Gastrocnemius medialis (tissue), 4 donors: ENCODE measurements at regions not wholly inside any gene's neighbourhood (a gene's known extent, or its start where the extent isn't known, plus 50 kb on each side); places are given as distances from the start of the nearest gene placed in this dataset.

Source experiments
- ATAC-seq, 2 donors: fragments of 150-250 bp; one replicate each; pipeline ENCODE4 v1.9.1; 2016
- DNase-seq, 2 donors: peaks; one replicate each; pipeline ENCODE4 v3.0.0-alpha.2; 2019
- H3K27ac ChIP-seq, 4 donors: fragments of 200-600 bp; sonication (generic); 1 replicate in 1 of 4; 2 replicates in 3 of 4; pipeline ENCODE4 v1.5.1; 2016 to 2018; ENCODE audit warnings: mild to moderate bottlenecking in 2 of 4, moderate library complexity in 1 of 4
- H3K27me3 ChIP-seq, 3 donors: fragments of 200-600 bp; sonication (generic) in 2 of 3; 1 replicate in 1 of 3; 2 replicates in 2 of 3; pipeline versions ENCODE4 v1.5.1 to v1.6.0; 2016 to 2019; ENCODE audit warnings: mild to moderate bottlenecking in 1 of 3, moderate library complexity in 1 of 3
- H3K36me3 ChIP-seq, 2 donors: fragments of 200-600 bp; sonication (generic) in 1 of 2; one replicate each; pipeline ENCODE4 v1.5.1; 2017 to 2018
- H3K4me1 ChIP-seq, 2 donors: fragments of 200-600 bp; sonication (generic) in 1 of 2; one replicate each; pipeline ENCODE4 v1.5.1; 2016 to 2017; ENCODE audit warnings: mild to moderate bottlenecking in 2 of 2
- H3K4me3 ChIP-seq, 4 donors: fragments of 200-600 bp; sonication (generic) in 3 of 4; 1 replicate in 1 of 4; 2 replicates in 3 of 4; pipeline ENCODE4 v1.5.1; 2016 to 2019; ENCODE audit warnings: mild to moderate bottlenecking in 2 of 4
- H3K9me3 ChIP-seq, 3 donors: fragments of 200-600 bp; sonication (generic) in 2 of 3; 1 replicate in 1 of 3; 2 replicates in 2 of 3; pipeline ENCODE4 v1.5.1; 2016 to 2019
- CTCF ChIP-seq, 5 experiments: fragments of 450-650 bp in 3 of 5; fragments of 200-600 bp in 2 of 5; sonication (generic) in 2 of 5; IDR thresholded peaks in 4 of 5; conservative IDR thresholded peaks in 1 of 5; 1 replicate in 4 of 5; 2 replicates in 1 of 5; pipeline ENCODE4 v1.5.1; 2016 to 2019; ENCODE audit warnings: antibody characterized with exemption in 5 of 5, mild to moderate bottlenecking in 3 of 5, moderate library complexity in 3 of 5
- POLR2A ChIP-seq, 2 donors: fragments of 450-650 bp; IDR thresholded peaks; one replicate each; pipeline ENCODE4 v1.6.1; 2017; ENCODE audit warnings: antibody characterized with exemption in 2 of 2, mild to moderate bottlenecking in 2 of 2, moderate library complexity in 2 of 2
- in situ Hi-C, 4 donors: fragments of 200-750 bp; cut with MboI; loops; one replicate each; pipeline versions ENCODE4 v1.15.0 to v1.8.0; 2017; ENCODE audit warnings: low sequenced_read_pairs in 4 of 4
- intact Hi-C: fragments of 100-400 bp; cut with DNase I; formaldehyde crosslinking; loops from one replicate; pipeline ENCODE4 v1.15.1; 2023; ENCODE audit warnings: low total_unique reads

- DNase-seq (no peak), ATAC-seq (no peak)
- TF ChIP-seq POLR2A (IDR thresholded peaks at IDR 0.05) (no peak), CTCF (IDR thresholded peaks at IDR 0.05 in 4 of 5, conservative IDR thresholded peaks at IDR 0.05 in 1 of 5) (no peak)
- in situ Hi-C loops (no loop called here), intact Hi-C loops (no loop called here)
- Histone ChIP-seq H3K27me3 (no peaks in the 10 kb centered on the region), H3K9me3 (no peaks in the 10 kb centered on the region), H3K36me3 (no peaks in the 10 kb centered on the region), H3K4me3 (no peak overlapping the region), H3K27ac (no peak overlapping the region), H3K4me1 (peaks cover under 1 to 7% of the 10 kb centered on the region in 2 donors)
Measured at GRCh38 chr2:217069263-217070042, 209.6 kb upstream of the TNP1 start.

- in situ Hi-C loops = no loop called here
- intact Hi-C loops = no loop called here
Measured at GRCh38 chr2:217068677-217069250, 208.9 kb upstream of the TNP1 start.

GRCh38 chr2:217067787-217068186 lies 207.9 kb upstream of the TNP1 start:
- ATAC-seq (no peak), DNase-seq (no peak)
- H3K27me3 ChIP-seq = no peaks in the 10 kb centered on the region
- no peak overlapping the region for H3K27ac ChIP-seq
- H3K4me3 ChIP-seq = no peak overlapping the region
- in situ Hi-C loops (no loop called here), intact Hi-C loops (no loop called here)
- no peaks in the 10 kb centered on the region for H3K36me3 ChIP-seq
- no peaks in the 10 kb centered on the region for H3K9me3 ChIP-seq
- TF ChIP-seq POLR2A (IDR thresholded peaks at IDR 0.05) (no peak), CTCF (IDR thresholded peaks at IDR 0.05 in 4 of 5, conservative IDR thresholded peaks at IDR 0.05 in 1 of 5) (no peak)
- H3K4me1 ChIP-seq = peaks cover 3 to 7% of the 10 kb centered on the region in 2 donors

More at GRCh38 chr2:217068677-217069250, 208.9 kb upstream of the TNP1 start:
- Histone ChIP-seq H3K27me3 (no peaks in the 10 kb centered on the region), H3K9me3 (no peaks in the 10 kb centered on the region), H3K4me1 (peaks cover 3 to 7% of the 10 kb centered on the region in 2 donors), H3K27ac (no peak overlapping the region), H3K36me3 (no peaks in the 10 kb centered on the region), H3K4me3 (no peak overlapping the region)
- TF ChIP-seq CTCF (IDR thresholded peaks at IDR 0.05 in 4 of 5, conservative IDR thresholded peaks at IDR 0.05 in 1 of 5) = no peak
- TF ChIP-seq POLR2A (IDR thresholded peaks at IDR 0.05) = no peak
- DNase-seq (no peak), ATAC-seq (no peak)

- no peaks in the 10 kb centered on the region for H3K9me3 ChIP-seq
- intact Hi-C loops (no loop called here), in situ Hi-C loops (no loop called here)
- H3K4me1 ChIP-seq = peaks cover 3 to 7% of the 10 kb centered on the region in 2 donors
- TF ChIP-seq POLR2A (IDR thresholded peaks at IDR 0.05) (no peak), CTCF (IDR thresholded peaks at IDR 0.05 in 4 of 5, conservative IDR thresholded peaks at IDR 0.05 in 1 of 5) (no peak)
- ATAC-seq = no peak
- DNase-seq = no peak
- no peak overlapping the region for H3K27ac ChIP-seq
- no peaks in the 10 kb centered on the region for H3K27me3 ChIP-seq
- H3K36me3 ChIP-seq = no peaks in the 10 kb centered on the region
- H3K4me3 ChIP-seq = no peak overlapping the region
Measured at GRCh38 chr2:217066510-217067270, 206.8 kb upstream of the TNP1 start.
